ENCODE measurements at regions not wholly inside any gene's neighbourhood (a gene's known extent, or its start where the extent isn't known, plus 50 kb on each side); places are given as distances from the start of the nearest gene placed in this dataset.

DNA sequence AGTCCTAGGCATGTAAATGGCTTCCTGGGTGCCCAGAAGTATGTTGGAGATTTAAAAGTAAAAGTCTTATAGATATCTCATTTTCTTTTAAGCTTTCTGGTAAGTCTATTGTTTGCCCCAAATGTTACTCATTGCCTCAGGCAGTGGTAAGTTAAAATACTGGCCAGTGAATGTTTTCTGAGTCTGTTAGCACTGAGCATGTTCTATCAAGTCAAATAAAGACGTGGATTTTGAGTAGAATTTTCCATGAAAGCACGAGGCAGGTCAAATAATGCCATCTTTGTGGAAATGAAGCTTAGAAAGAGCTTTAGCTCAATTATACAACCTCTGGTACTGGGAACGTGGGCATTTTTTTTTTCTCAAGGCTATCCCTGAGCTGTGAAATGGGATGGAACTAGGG is 651.3 kb upstream of the ACO1 start:
- FAIRE-seq: no peak

DNA sequence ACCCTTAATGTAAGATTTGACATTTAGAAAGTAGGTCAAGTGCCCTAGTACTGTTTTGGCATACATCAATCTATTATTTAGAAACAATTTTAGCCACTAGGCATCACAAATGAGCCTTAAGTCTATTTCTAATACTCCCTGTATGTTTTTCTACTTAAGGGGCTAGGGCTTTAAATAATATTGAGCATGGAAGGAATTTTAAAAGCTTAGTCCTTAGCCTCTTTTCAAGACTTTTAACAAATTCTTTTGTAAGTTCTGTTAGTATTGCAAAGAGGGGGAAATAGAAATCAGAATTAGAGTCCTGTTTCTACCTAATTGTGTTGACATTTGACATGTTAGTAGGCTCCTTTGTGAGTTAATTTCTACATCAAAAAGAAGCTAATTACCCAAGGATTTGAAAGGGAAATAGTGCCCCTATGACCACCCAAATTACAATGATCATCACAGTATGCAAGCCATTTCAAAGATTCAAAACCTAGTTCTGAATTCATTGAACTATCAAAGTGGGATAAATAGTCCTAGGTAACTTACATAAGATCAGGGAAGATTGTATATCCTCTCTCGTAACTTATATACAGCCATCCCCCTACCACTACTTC is 647.8 kb upstream of the ACO1 start:
- Histone ChIP-seq H3K79me2 (ENCODE audit: insufficient read depth, low read length) (no peaks in the 10 kb centered on the region), H3K4me3 (replicated peaks in 1 of 3; ENCODE audit: insufficient read depth in 1 of 3, low read depth in 2 of 3, low read length in 3 of 3) (no peak overlapping the region), H3K9ac (ENCODE audit: insufficient read depth, low read depth, low read length) (no peak overlapping the region), H3K4me2 (ENCODE audit: low read depth, low read length) (no peak overlapping the region), H3K9me3 (ENCODE audit: low read length) (no peaks in the 10 kb centered on the region), H2AFZ (ENCODE audit: low read length) (no peak overlapping the region), H3K27me3 (ENCODE audit: control insufficient read depth in 1 of 2, insufficient read depth in 2 of 2, low read length in 2 of 2) (no peaks in the 10 kb centered on the region), H3K27ac (ENCODE audit: extremely low read length, insufficient read depth, low read length) (no peak overlapping the region), H3K4me1 (ENCODE audit: insufficient read depth, low read length) (no peaks in the 10 kb centered on the region), H3K36me3 (replicated peaks in 1 of 2; ENCODE audit: control insufficient read depth in 1 of 2, insufficient read depth in 2 of 2, low read length in 2 of 2) (no peaks in the 10 kb centered on the region), H4K20me1 (ENCODE audit: insufficient read depth, low read length) (no peaks in the 10 kb centered on the region)
- in situ Hi-C loops (cut with HindIII; ENCODE audit: extremely low pct_ligation_motif_present, low pct_unique_long_range_greater_than_20kb): no loop called here
- no peak for TF ChIP-seq ZNF776 (CRISPR knock-in tag; IDR thresholded peaks at IDR 0.05)
- TF ChIP-seq ZNF160 (CRISPR knock-in tag; IDR thresholded peaks at IDR 0.05): no peak
- no peak for TF ChIP-seq MYPOP (CRISPR knock-in tag; IDR thresholded peaks at IDR 0.05)
- TF ChIP-seq ZNF644 (CRISPR knock-in tag; IDR thresholded peaks at IDR 0.05; ENCODE audit: low read depth): no peak
- TF ChIP-seq NR1H2 (CRISPR knock-in tag; IDR thresholded peaks at IDR 0.05; ENCODE audit: borderline replicate concordance, low read depth): no peak
- TF ChIP-seq ZNF501 (CRISPR knock-in tag; IDR thresholded peaks at IDR 0.05): no peak
- no peak for TF ChIP-seq SAP130 (CRISPR knock-in tag; IDR thresholded peaks at IDR 0.05; ENCODE audit: low read depth)
- intact Hi-C loops (cut with micrococcal nuclease; ENCODE audit: unreplicated experiment): no loop called here
- DNase-seq (ENCODE audit: low spot score) (no peak), FAIRE-seq (no peak), ATAC-seq (no peak)
- ChIA-PET POLR2A (no interaction called here), CTCF (ENCODE audit: low intra/inter-chr PET ratio, low total read pairs) (no interaction called here)
- no TSS peak for BruUV-seq (replicated peaks)
- 71% methylated on average over 1 of the region's 1 CpG for WGBS (ENCODE audit: low lambda C conversion rate)

More for the DNA sequence above, 651.3 kb upstream of the ACO1 start:
- Histone ChIP-seq H3K4me2 (ENCODE audit: low read depth, low read length) (no peak overlapping the region), H3K9me3 (ENCODE audit: low read length) (no peaks in the 10 kb centered on the region), H3K4me1 (ENCODE audit: insufficient read depth, low read length) (no peaks in the 10 kb centered on the region), H3K79me2 (ENCODE audit: insufficient read depth, low read length) (no peaks in the 10 kb centered on the region), H3K27ac (ENCODE audit: extremely low read length, insufficient read depth, low read length) (no peak overlapping the region), H3K9ac (ENCODE audit: insufficient read depth, low read depth, low read length) (no peak overlapping the region), H4K20me1 (ENCODE audit: insufficient read depth, low read length) (no peaks in the 10 kb centered on the region), H3K36me3 (replicated peaks in 1 of 2; ENCODE audit: control insufficient read depth in 1 of 2, insufficient read depth in 2 of 2, low read length in 2 of 2) (no peaks in the 10 kb centered on the region), H3K27me3 (ENCODE audit: control insufficient read depth in 1 of 2, insufficient read depth in 2 of 2, low read length in 2 of 2) (no peaks in the 10 kb centered on the region), H3K4me3 (replicated peaks in 1 of 3; ENCODE audit: insufficient read depth in 1 of 3, low read depth in 2 of 3, low read length in 3 of 3) (no peak overlapping the region), H2AFZ (ENCODE audit: low read length) (no peak overlapping the region)
- TF ChIP-seq STAG1 (CRISPR knock-in tag; IDR thresholded peaks at IDR 0.05): no peak
- TF ChIP-seq E2F2 (CRISPR knock-in tag; IDR thresholded peaks at IDR 0.05; ENCODE audit: borderline replicate concordance): no peak
- no peak for TF ChIP-seq DNMT1 (CRISPR knock-in tag; IDR thresholded peaks at IDR 0.05)
- no peak for TF ChIP-seq POLR2A (IDR thresholded peaks at IDR 0.05; ENCODE audit: insufficient read depth in 1 of 2, low read depth in 2 of 2, low read length in 2 of 2)
- TF ChIP-seq TGIF2 (CRISPR knock-in tag; IDR thresholded peaks at IDR 0.05): no peak
- no peak for TF ChIP-seq ZNF775 (CRISPR knock-in tag; IDR thresholded peaks at IDR 0.05; ENCODE audit: borderline replicate concordance)
- ChIA-PET POLR2A (no interaction called here), CTCF (ENCODE audit: low intra/inter-chr PET ratio, low total read pairs) (no interaction called here)
- no peak for ATAC-seq
- WGBS (ENCODE audit: low lambda C conversion rate): 0% methylated on average over 3 of the region's 3 CpGs
- no TSS peak for BruUV-seq (replicated peaks)
- DNase-seq (ENCODE audit: low spot score): no peak
- intact Hi-C loops (cut with micrococcal nuclease; ENCODE audit: unreplicated experiment): no loop called here
- in situ Hi-C loops (cut with HindIII; ENCODE audit: extremely low pct_ligation_motif_present, low pct_unique_long_range_greater_than_20kb): no loop called here
